ENCODE measurements at regions not wholly inside any gene's neighbourhood (a gene's known extent, or its start where the extent isn't known, plus 50 kb on each side); places are given as distances from the start of the nearest gene placed in this dataset.

- TF ChIP-seq EZH2 (IDR thresholded peaks at IDR 0.05; ENCODE audit: low read length, unreplicated experiment) (no peak), CTCF (conservative IDR thresholded peaks at IDR 0.05; ENCODE audit: low read depth, low read length) (no peak), EZH2phosphoT487 (IDR thresholded peaks at IDR 0.05; ENCODE audit: borderline replicate concordance, low read length) (no peak)
Observed at GRCh38 chr18:60044290-60045006, 144.7 kb downstream of the PMAIP1 start.
